ENCODE measurements at regions not wholly inside any gene's neighbourhood (a gene's known extent, or its start where the extent isn't known, plus 50 kb on each side); places are given as distances from the start of the nearest gene placed in this dataset.

DNA sequence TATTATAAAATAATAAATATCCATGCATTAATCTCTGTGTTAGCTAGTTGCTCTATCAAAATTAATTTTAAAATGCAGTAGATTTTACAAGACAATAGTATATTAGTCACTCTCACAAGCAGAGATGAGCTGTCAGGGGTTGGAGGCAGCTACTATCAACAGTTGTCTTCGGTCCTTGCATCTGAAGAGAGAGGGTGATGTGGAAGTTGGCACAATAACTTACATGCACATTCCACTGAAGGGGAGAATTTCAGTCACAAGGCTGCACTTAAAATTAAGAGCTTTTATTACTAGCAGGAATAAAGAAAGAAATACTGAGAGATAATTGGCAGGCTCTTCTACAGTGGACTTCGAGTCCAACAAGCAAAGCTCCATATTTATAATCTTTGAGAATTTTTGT, 166.9 kb upstream of the DCN start:
- no peaks in the 10 kb centered on the region for H3K27me3 ChIP-seq
- no peaks in the 10 kb centered on the region for H3K9me3 ChIP-seq (ENCODE audit: low read depth)
- H3K4me2 ChIP-seq: no peak overlapping the region
- no peak overlapping the region for H3K27ac ChIP-seq
- H3K36me3 ChIP-seq (replicated peaks; ENCODE audit: insufficient read depth, low read depth): no peaks in the 10 kb centered on the region
- no peaks in the 10 kb centered on the region for H3K4me1 ChIP-seq (ENCODE audit: insufficient read depth)
- no peak overlapping the region for H2AFZ ChIP-seq
- TF ChIP-seq EZH2phosphoT487 (IDR thresholded peaks at IDR 0.05; ENCODE audit: low read depth, severe bottlenecking, unreplicated experiment): no peak
- no peak for TF ChIP-seq EZH2 (IDR thresholded peaks at IDR 0.05; ENCODE audit: borderline replicate concordance)
- TF ChIP-seq, protein P1, sequence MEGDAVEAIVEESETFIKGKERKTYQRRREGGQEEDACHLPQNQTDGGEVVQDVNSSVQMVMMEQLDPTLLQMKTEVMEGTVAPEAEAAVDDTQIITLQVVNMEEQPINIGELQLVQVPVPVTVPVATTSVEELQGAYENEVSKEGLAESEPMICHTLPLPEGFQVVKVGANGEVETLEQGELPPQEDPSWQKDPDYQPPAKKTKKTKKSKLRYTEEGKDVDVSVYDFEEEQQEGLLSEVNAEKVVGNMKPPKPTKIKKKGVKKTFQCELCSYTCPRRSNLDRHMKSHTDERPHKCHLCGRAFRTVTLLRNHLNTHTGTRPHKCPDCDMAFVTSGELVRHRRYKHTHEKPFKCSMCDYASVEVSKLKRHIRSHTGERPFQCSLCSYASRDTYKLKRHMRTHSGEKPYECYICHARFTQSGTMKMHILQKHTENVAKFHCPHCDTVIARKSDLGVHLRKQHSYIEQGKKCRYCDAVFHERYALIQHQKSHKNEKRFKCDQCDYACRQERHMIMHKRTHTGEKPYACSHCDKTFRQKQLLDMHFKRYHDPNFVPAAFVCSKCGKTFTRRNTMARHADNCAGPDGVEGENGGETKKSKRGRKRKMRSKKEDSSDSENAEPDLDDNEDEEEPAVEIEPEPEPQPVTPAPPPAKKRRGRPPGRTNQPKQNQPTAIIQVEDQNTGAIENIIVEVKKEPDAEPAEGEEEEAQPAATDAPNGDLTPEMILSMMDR (IDR thresholded peaks at IDR 0.05; ENCODE audit: poor library complexity): no peak
- 61% methylated on average over 2 of the region's 2 CpGs for WGBS (ENCODE audit: low lambda C conversion rate, missing lambda C conversion rate)
- H3K9me2 ChIP-seq (replicated peaks; ENCODE audit: insufficient read depth): no peaks in the 10 kb centered on the region
- no peaks in the 10 kb centered on the region for H3K79me2 ChIP-seq
- no peak overlapping the region for H3K4me3 ChIP-seq
- H4K20me1 ChIP-seq (ENCODE audit: insufficient read depth, poor library complexity, severe bottlenecking): no peaks in the 10 kb centered on the region
- no peak for DNase-seq (ENCODE audit: low spot score)

DNA sequence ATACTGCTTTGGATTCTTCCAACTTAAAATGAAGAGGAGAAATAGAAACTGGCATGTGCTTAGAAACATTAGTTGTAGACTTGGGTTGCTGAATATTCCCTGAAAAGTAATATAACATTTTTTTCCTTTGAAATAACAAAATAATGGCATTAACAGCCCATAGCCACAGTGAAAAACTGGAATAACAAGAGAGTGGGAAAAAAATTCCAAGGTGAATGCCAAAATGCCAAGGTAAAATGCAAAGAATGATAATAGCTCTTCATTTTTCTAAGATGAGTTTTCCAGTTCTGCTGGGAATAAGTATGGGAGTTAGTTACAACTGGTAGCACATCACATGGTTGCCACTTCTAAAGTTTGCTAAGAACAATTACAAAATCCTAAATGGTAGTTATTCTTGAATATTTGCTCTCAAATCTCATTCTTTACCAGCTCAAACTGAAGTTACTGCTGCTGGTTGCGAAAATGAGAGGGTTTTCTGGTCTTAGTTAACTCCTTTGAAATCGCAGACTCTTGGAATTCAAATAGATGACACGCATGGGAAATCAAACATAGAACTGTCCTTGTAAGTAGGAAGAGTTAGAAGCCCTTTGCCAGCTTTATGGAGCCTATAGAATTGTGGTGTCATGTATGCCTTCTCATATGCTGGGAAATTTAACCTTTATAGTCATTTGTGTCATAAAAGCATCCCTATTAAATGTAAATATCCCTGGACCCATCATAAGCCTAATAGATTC, 165.0 kb upstream of the DCN start:
- DNase-seq (ENCODE audit: low spot score): no peak
- Histone ChIP-seq H2AFZ (no peak overlapping the region), H3K4me3 (no peak overlapping the region), H3K27ac (no peak overlapping the region), H3K36me3 (replicated peaks; ENCODE audit: insufficient read depth, low read depth) (no peaks in the 10 kb centered on the region), H3K79me2 (no peaks in the 10 kb centered on the region), H3K9me3 (ENCODE audit: low read depth) (no peaks in the 10 kb centered on the region), H3K27me3 (no peaks in the 10 kb centered on the region), H3K4me1 (ENCODE audit: insufficient read depth) (no peaks in the 10 kb centered on the region), H3K4me2 (no peak overlapping the region), H4K20me1 (ENCODE audit: insufficient read depth, poor library complexity, severe bottlenecking) (no peaks in the 10 kb centered on the region), H3K9me2 (replicated peaks; ENCODE audit: insufficient read depth) (no peaks in the 10 kb centered on the region)
- 85% methylated on average over 3 of the region's 3 CpGs for WGBS (ENCODE audit: low lambda C conversion rate, missing lambda C conversion rate)
- TF ChIP-seq, protein P1 (IDR thresholded peaks at IDR 0.05; ENCODE audit: poor library complexity): no peak
- no peak for TF ChIP-seq EZH2 (IDR thresholded peaks at IDR 0.05; ENCODE audit: borderline replicate concordance)
- no peak for TF ChIP-seq EZH2phosphoT487 (IDR thresholded peaks at IDR 0.05; ENCODE audit: low read depth, severe bottlenecking, unreplicated experiment)

DNA sequence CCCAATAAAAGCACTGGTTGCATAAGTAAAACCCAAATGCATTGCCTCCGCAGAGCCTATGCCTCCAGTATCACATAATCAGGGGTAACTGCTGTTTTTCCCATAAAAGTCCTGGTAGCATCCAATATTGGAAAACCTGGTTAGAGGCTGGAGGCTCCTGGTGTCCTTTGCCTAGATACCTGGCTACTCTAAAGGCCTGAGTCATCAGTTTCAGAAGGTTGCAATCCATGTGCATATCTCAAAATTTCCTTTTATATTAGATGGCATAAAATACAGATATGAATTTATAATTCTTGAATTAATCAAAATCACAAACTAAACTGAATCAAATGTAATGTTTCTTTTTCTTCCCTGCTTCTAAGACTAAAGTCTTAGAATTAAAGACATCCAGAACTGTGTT, 164.2 kb upstream of the DCN start:
- H3K79me2 ChIP-seq: no peaks in the 10 kb centered on the region
- no peak overlapping the region for H3K4me3 ChIP-seq
- H3K27me3 ChIP-seq: no peaks in the 10 kb centered on the region
- no peaks in the 10 kb centered on the region for H3K9me2 ChIP-seq (replicated peaks; ENCODE audit: insufficient read depth)
- H2AFZ ChIP-seq: no peak overlapping the region
- H3K27ac ChIP-seq: no peak overlapping the region
- no peaks in the 10 kb centered on the region for H3K9me3 ChIP-seq (ENCODE audit: low read depth)
- no peaks in the 10 kb centered on the region for H3K36me3 ChIP-seq (replicated peaks; ENCODE audit: insufficient read depth, low read depth)
- WGBS (ENCODE audit: low lambda C conversion rate, missing lambda C conversion rate): 95% methylated on average over 1 of the region's 1 CpG
- H4K20me1 ChIP-seq (ENCODE audit: insufficient read depth, poor library complexity, severe bottlenecking): no peaks in the 10 kb centered on the region
- TF ChIP-seq, protein P1 (IDR thresholded peaks at IDR 0.05; ENCODE audit: poor library complexity): no peak
- TF ChIP-seq EZH2 (IDR thresholded peaks at IDR 0.05; ENCODE audit: borderline replicate concordance): no peak
- no peak for TF ChIP-seq EZH2phosphoT487 (IDR thresholded peaks at IDR 0.05; ENCODE audit: low read depth, severe bottlenecking, unreplicated experiment)
- DNase-seq (ENCODE audit: low spot score): no peak
- no peak overlapping the region for H3K4me2 ChIP-seq
- no peaks in the 10 kb centered on the region for H3K4me1 ChIP-seq (ENCODE audit: insufficient read depth)

All from hepatocyte (in vitro differentiated cells).